NOMO-1 treated with DMSO at 0.1 percent for 48 hours (cell line): ENCODE measurements at regions not wholly inside any gene's neighbourhood (a gene's known extent, or its start where the extent isn't known, plus 50 kb on each side); places are given as distances from the start of the nearest gene placed in this dataset.
A peak's percentile ranks its signal among the peaks of the same experiment; 100 is the strongest.

Experiments
- DNase-seq: peaks from one replicate; lab custom pipeline; 2025; ENCODE audit not compliant: unreplicated experiment; lab: John Stamatoyannopoulos, UW

- peak; percentile 27 for DNase-seq
Observed at GRCh38 chr7:20267482-20267881, 50.3 kb upstream of the MACC1 start.

GRCh38 chr7:20268824-20269223 is 51.6 kb upstream of the MACC1 start:
- DNase-seq, result no peak

GRCh38 chr7:20269726-20270125 is 52.5 kb upstream of the MACC1 start:
- DNase-seq, result no peak

- no peak for DNase-seq
Observed at GRCh38 chr7:20270371-20270770, 53.2 kb upstream of the MACC1 start.

- no peak for DNase-seq
Observed at GRCh38 chr7:20270867-20271266, 53.7 kb upstream of the MACC1 start.

GRCh38 chr7:20275637-20276036 is 55.1 kb upstream of the ITGB8 start:
- no peak for DNase-seq

- peak; percentile 20 for DNase-seq
Observed at GRCh38 chr7:20276705-20277472, 53.8 kb upstream of the ITGB8 start.

GRCh38 chr7:20279979-20280378 is 50.7 kb upstream of the ITGB8 start:
- peak; percentile 60 for DNase-seq

GRCh38 chr7:20280475-20281351 is 50.0 kb upstream of the ITGB8 start:
- DNase-seq, result no peak
